IPS-18a (cell line): ENCODE measurements at regions not wholly inside any gene's neighbourhood (a gene's known extent, or its start where the extent isn't known, plus 50 kb on each side); places are given as distances from the start of the nearest gene placed in this dataset.

Experiments used
- H3K27ac ChIP-seq: one replicate; pipeline ENCODE4 v1.5.1; 2013; ENCODE audit warnings: low read length
- H3K27me3 ChIP-seq: one replicate; pipeline ENCODE4 v1.6.1; 2013; ENCODE audit warnings: mild to moderate bottlenecking, low read length; ENCODE audit not compliant: control insufficient read depth, insufficient read depth
- H3K36me3 ChIP-seq: one replicate; pipeline ENCODE4 v1.6.1; 2013; ENCODE audit warnings: low read depth, low read length; ENCODE audit not compliant: control insufficient read depth
- H3K4me1 ChIP-seq: one replicate; pipeline ENCODE4 v1.6.1; 2013; ENCODE audit warnings: low read depth, low read length; ENCODE audit not compliant: control insufficient read depth
- H3K4me3 ChIP-seq: one replicate; pipeline ENCODE4 v1.5.1; 2013; ENCODE audit warnings: low read length
- H3K9ac ChIP-seq: one replicate; pipeline ENCODE4 v1.6.1; 2013; ENCODE audit warnings: mild to moderate bottlenecking, low read length, moderate library complexity
- H3K9me3 ChIP-seq: one replicate; pipeline ENCODE4 v1.6.1; 2013; ENCODE audit warnings: low read depth, low read length; ENCODE audit not compliant: control insufficient read depth

- Histone ChIP-seq H3K27me3 (no peaks in the 10 kb centered on the region), H3K9ac (no peak overlapping the region), H3K9me3 (no peaks in the 10 kb centered on the region), H3K36me3 (no peaks in the 10 kb centered on the region), H3K27ac (no peak overlapping the region), H3K4me1 (peaks cover 3% of the 10 kb centered on the region), H3K4me3 (no peak overlapping the region)
Observed at GRCh38 chr17:77720946-77721845, 237.3 kb upstream of the TNRC6C start.

- H3K36me3 ChIP-seq: no peaks in the 10 kb centered on the region
- no peaks in the 10 kb centered on the region for H3K9me3 ChIP-seq
- no peak overlapping the region for H3K27ac ChIP-seq
- no peak overlapping the region for H3K4me3 ChIP-seq
- H3K27me3 ChIP-seq: no peaks in the 10 kb centered on the region
- H3K4me1 ChIP-seq: peaks cover 3% of the 10 kb centered on the region
- no peak overlapping the region for H3K9ac ChIP-seq
Observed at GRCh38 chr17:77721846-77722160, 236.7 kb upstream of the TNRC6C start.

- Histone ChIP-seq H3K4me1 (peaks cover 3% of the 10 kb centered on the region), H3K27ac (no peak overlapping the region), H3K36me3 (no peaks in the 10 kb centered on the region), H3K27me3 (no peaks in the 10 kb centered on the region), H3K9me3 (no peaks in the 10 kb centered on the region), H3K9ac (no peak overlapping the region), H3K4me3 (no peak overlapping the region)
Observed at GRCh38 chr17:77722366-77722765, 236.1 kb upstream of the TNRC6C start.

- Histone ChIP-seq H3K4me1 (peaks cover 3% of the 10 kb centered on the region), H3K27me3 (no peaks in the 10 kb centered on the region), H3K9ac (no peak overlapping the region), H3K27ac (no peak overlapping the region), H3K9me3 (no peaks in the 10 kb centered on the region), H3K36me3 (no peaks in the 10 kb centered on the region), H3K4me3 (no peak overlapping the region)
Observed at GRCh38 chr17:77723071-77723908, 235.2 kb upstream of the TNRC6C start.

- no peaks in the 10 kb centered on the region for H3K9me3 ChIP-seq
Observed at GRCh38 chr17:77723909-77724875, 234.3 kb upstream of the TNRC6C start.

GRCh38 chr17:77724876-77725615 lies 233.5 kb upstream of the TNRC6C start:
- Histone ChIP-seq H3K4me1 (peaks cover 3% of the 10 kb centered on the region), H3K4me3 (no peak overlapping the region), H3K27ac (no peak overlapping the region), H3K9me3 (no peaks in the 10 kb centered on the region), H3K27me3 (no peaks in the 10 kb centered on the region), H3K9ac (no peak overlapping the region), H3K36me3 (no peaks in the 10 kb centered on the region)

More at GRCh38 chr17:77723909-77724875, 234.3 kb upstream of the TNRC6C start:
- Histone ChIP-seq H3K4me3 (no peak overlapping the region), H3K27ac (no peak overlapping the region), H3K36me3 (no peaks in the 10 kb centered on the region), H3K9ac (no peak overlapping the region), H3K27me3 (no peaks in the 10 kb centered on the region), H3K4me1 (peaks cover 3% of the 10 kb centered on the region)

- Histone ChIP-seq H3K4me1 (peaks cover 3% of the 10 kb centered on the region), H3K9ac (no peak overlapping the region), H3K27ac (no peak overlapping the region), H3K4me3 (no peak overlapping the region), H3K9me3 (no peaks in the 10 kb centered on the region), H3K36me3 (no peaks in the 10 kb centered on the region), H3K27me3 (no peaks in the 10 kb centered on the region)
Observed at GRCh38 chr17:77725846-77726245, 232.7 kb upstream of the TNRC6C start.

GRCh38 chr17:77726549-77727006 lies 231.9 kb upstream of the TNRC6C start:
- Histone ChIP-seq H3K4me3 (no peak overlapping the region), H3K9ac (no peak overlapping the region), H3K9me3 (peaks cover 3% of the 10 kb centered on the region), H3K27me3 (no peaks in the 10 kb centered on the region), H3K4me1 (peaks cover 2% of the 10 kb centered on the region), H3K36me3 (no peaks in the 10 kb centered on the region), H3K27ac (no peak overlapping the region)

- no peaks in the 10 kb centered on the region for H3K36me3 ChIP-seq
- H3K27me3 ChIP-seq: no peaks in the 10 kb centered on the region
Observed at GRCh38 chr17:77727037-77727615, 231.4 kb upstream of the TNRC6C start.

GRCh38 chr17:77728474-77728795 lies 230.1 kb upstream of the TNRC6C start:
- Histone ChIP-seq H3K4me1 (no peaks in the 10 kb centered on the region), H3K9me3 (peaks cover 16% of the 10 kb centered on the region), H3K4me3 (no peak overlapping the region), H3K27me3 (peaks cover 3% of the 10 kb centered on the region), H3K27ac (no peak overlapping the region), H3K36me3 (no peaks in the 10 kb centered on the region), H3K9ac (no peak overlapping the region)

More at GRCh38 chr17:77727037-77727615, 231.4 kb upstream of the TNRC6C start:
- H3K27ac ChIP-seq: no peak overlapping the region
- H3K9ac ChIP-seq: no peak overlapping the region
- H3K9me3 ChIP-seq: peaks cover 3% of the 10 kb centered on the region
- no peaks in the 10 kb centered on the region for H3K4me1 ChIP-seq
- no peak overlapping the region for H3K4me3 ChIP-seq
